ENCODE measurements at regions not wholly inside any gene's neighbourhood (a gene's known extent, or its start where the extent isn't known, plus 50 kb on each side); places are given as distances from the start of the nearest gene placed in this dataset.

- in situ Hi-C loops (cut with HindIII; ENCODE audit: low sequenced_read_pairs): no loop called here
Observed at GRCh38 chr18:41703744-41704530, 251.1 kb upstream of the PIK3C3 start.

GRCh38 chr18:41700416-41700815 lies 254.6 kb upstream of the PIK3C3 start:
- in situ Hi-C loops (cut with HindIII; ENCODE audit: low sequenced_read_pairs): no loop called here

- in situ Hi-C loops (cut with HindIII; ENCODE audit: low sequenced_read_pairs): no loop called here
Observed at GRCh38 chr18:41695441-41695840, 259.6 kb upstream of the PIK3C3 start.

DNA sequence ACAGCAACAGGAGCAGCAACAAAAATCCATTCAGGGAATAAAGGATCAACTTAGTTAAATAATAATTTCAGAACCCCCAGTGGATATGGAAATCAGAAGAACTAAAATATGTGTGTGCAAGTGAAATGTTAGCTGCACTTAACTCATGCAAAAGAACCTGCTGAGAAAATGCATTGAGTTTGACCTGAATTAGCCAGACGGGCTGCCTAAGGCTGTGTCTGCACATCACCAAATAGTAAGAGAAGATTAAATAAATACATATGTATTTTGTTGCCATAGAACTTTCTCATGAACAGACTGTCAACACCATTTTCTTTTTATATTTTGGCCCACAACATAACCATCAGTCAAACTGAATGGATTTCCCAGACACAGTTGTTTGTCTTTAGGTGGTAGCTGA lies 262.0 kb upstream of the PIK3C3 start:
- in situ Hi-C loops (cut with HindIII; ENCODE audit: low sequenced_read_pairs): no loop called here

GRCh38 chr18:41690332-41691127 lies 264.5 kb upstream of the PIK3C3 start:
- in situ Hi-C loops (cut with HindIII; ENCODE audit: low sequenced_read_pairs): no loop called here

- in situ Hi-C loops (cut with HindIII; ENCODE audit: low sequenced_read_pairs): no loop called here
Observed at GRCh38 chr18:41687138-41687537, 267.9 kb upstream of the PIK3C3 start.

DNA sequence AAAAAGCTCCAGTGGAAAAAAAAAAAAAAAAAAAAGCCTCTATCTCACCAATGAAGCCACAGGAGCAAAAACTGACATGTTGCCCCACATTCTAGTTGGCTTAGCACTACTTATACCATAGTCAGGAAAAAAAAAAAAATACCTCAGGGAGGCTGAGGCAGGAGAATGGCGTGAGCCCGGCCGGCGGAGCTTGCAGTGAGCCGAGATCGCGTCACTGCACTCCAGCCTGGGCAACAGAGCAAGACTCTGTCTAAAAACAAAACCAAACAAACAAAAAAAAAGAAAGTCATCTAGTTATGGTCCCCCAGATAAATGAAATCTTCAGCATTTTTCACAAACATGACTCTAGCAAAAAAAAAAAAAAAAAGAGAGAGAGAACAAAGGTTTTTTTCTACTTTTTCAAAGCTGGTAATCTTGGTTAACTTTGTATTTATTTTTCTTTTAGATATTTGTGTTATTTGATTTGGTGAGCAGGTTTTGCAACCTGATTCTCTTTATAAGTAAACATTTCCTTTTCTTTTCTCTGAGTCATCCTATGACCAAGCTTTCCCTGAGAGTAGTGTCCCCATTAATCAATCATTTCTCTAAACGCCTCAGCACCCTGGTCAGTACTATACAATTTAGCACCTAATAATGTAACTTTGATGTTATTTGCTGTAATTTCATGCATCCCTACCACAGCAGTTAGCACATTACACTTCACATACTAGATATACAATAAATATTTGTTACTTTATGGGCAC lies 273.7 kb upstream of the PIK3C3 start:
- in situ Hi-C loops (cut with HindIII; ENCODE audit: low sequenced_read_pairs): no loop called here

GRCh38 chr18:41674506-41674905 lies 280.5 kb upstream of the PIK3C3 start:
- in situ Hi-C loops (cut with HindIII; ENCODE audit: low sequenced_read_pairs): no loop called here

DNA sequence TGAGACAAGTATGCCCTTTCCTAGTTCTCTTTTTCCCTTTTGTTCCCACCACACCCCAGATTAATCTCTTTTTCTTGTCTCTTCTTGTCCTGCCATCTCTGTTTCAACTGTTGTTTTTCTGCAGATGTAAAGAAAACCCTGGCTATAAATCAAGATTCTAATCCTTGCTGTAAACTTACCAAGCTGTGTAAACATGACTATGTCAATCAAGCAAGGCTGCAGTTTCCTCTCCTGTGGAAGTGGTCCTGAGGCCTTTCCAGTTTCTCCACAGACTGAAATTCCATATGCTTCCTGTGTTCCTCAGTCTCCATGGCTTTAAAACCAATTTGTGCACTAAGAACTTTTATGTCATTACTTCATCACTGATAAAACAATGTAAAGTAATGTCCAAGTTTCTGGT lies 288.8 kb upstream of the PIK3C3 start:
- in situ Hi-C loops (cut with HindIII; ENCODE audit: low sequenced_read_pairs): loop anchor here (5.0 kb wide), 1 partner anchor 74 kb away; no protein-coding TSS in a partner anchor

GRCh38 chr18:41665210-41665609 lies 289.8 kb upstream of the PIK3C3 start:
- in situ Hi-C loops (cut with HindIII; ENCODE audit: low sequenced_read_pairs): loop anchor here (5.0 kb wide), 1 partner anchor 73 kb away; no protein-coding TSS in a partner anchor

- in situ Hi-C loops (cut with HindIII; ENCODE audit: low sequenced_read_pairs): no loop called here
Observed at GRCh38 chr18:41660654-41661053, 294.4 kb upstream of the PIK3C3 start.

DNA sequence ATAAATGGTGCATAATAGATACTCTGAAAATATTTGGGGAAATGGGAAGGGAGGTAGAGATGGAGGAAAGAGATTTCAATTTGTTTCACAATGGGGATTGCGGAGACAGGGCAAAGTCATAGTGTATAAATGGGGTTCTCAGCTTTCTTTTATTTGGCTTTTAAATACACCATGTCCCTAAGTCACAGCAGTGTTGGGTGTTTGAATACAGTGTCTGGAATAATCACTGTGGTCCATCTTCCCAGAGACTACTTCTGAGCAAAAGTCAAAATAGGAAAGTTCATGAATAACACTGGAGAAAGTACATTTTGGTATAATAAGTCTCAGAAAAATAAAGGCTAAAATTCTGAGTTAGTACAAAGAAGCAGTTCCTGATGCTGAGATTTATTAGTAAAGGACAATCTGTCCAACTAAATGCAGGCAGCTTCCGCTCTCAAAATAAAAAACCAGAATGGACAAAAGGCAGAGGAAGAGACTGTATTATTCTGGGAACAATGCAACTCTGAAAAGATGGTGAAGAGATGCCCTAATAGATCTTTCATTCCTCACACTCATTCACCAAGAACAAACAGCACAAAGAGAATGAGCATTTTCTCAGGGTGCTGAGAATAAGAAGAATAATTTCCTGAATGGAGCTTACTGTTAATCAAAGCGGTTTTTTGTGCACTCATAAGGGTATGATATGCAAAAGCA lies 295.4 kb upstream of the PIK3C3 start:
- in situ Hi-C loops (cut with HindIII; ENCODE audit: low sequenced_read_pairs): no loop called here

DNA sequence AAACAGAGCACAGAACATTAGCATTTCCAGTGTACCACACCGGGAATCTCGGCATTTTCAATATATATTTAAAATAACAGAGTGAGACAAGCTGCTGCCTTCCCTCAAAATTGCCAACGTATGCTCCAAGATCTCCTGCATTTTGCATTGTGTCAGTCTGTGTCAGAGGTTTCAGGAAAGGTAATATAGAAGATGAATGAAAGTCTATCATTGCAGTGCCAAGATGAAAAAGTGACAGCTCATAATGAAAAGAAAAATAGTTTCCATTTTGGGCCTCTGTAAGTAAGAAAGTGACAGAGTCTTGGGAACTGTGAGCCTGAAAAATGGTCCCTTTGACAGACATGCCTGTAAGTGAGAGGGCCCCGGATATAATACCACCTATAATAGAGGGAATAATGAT lies 297.8 kb upstream of the PIK3C3 start:
- in situ Hi-C loops (cut with HindIII; ENCODE audit: low sequenced_read_pairs): no loop called here

DNA sequence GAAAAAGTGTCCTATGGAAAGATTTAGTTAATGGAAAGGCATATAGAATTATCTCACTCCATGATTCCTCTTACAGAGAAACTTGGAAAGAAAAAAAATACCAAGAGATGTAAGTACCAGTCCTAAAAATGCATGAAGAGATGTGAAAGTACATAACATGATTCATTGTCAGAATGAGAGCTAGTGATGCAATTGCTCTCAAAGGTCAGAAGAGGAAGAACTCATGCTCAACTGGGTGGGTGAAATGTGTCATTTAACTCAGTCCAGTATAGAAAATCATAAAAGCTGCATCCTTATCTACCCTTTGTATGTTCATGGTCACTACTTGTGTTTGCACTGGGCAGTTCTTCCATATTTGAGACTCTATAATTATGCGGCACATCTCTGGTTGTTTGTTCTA lies 300.0 kb upstream of the PIK3C3 start:
- in situ Hi-C loops (cut with HindIII; ENCODE audit: low sequenced_read_pairs): no loop called here

- in situ Hi-C loops (cut with HindIII; ENCODE audit: low sequenced_read_pairs): no loop called here
Observed at GRCh38 chr18:41647914-41648313, 307.1 kb upstream of the PIK3C3 start.

DNA sequence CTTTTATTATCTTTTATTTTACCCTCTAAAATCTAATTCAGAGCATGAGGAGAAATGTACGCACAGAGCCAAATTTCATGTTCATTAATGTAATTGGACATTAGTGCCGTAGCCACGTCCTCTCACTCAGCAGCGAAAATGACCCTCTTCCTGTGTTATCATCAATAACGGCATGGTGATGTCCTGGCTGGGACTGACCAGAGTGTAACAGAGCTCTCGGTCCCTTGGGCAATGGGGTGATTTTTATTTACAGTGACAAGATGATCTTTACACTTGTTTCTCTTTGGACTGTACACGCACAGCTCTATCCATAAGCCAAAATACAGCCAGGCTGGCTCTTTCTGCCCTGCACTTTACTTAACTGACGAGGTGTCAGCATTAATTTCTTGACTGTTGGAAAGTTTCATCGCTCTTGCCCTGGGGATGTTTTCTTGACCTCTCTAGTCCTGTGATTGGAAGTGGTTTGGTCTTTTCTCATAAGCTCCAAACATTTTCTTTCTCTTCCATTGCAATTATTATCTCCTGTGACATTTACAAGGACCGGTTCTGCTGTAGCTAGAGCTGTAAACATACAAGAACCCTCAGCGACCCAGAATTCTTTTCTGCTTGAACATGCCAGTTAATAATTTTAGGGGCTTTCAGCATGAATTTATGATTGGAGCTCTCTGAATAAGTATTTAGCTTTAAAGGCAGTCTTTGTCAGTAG lies 308.0 kb upstream of the PIK3C3 start:
- in situ Hi-C loops (cut with HindIII; ENCODE audit: low sequenced_read_pairs): no loop called here

DNA sequence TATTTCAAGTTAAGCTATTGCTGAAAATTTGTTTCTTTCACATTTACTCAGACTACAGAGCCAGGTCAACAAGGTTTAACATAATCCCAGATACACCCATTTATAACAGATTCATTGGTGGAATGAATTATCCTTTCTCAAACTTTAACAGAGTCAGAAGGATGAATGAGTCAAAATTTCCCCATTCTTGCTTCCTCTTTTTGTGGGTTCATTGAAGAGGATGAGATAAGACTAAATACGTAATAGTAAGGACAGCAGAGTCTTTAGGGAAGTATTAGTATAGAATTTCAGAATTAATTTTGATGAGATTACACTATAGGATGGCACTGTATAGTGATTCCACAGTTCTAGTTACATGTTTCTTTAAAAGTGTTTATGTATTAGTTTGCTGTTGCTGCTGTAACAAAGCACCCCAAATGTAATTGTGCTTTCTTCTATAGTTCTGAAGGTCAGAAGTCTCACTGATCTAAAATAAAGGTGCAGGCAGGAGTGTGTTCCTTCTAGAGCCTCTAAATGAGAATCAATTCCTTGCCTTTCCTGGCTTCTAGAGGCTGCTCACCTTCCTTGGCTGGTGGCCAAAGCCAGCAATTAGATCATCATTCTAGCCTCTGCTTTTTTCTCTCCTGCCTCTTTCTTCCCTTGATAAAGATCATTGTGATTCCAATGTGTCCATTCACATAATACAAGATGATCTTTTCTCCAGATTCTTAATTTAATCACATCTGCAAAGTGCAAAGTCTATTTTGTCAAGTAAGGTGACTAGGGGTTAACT lies 309.3 kb upstream of the PIK3C3 start:
- in situ Hi-C loops (cut with HindIII; ENCODE audit: low sequenced_read_pairs): no loop called here

- in situ Hi-C loops (cut with HindIII; ENCODE audit: low sequenced_read_pairs): no loop called here
Observed at GRCh38 chr18:41644466-41644865, 310.6 kb upstream of the PIK3C3 start.

- in situ Hi-C loops (cut with HindIII; ENCODE audit: low sequenced_read_pairs): no loop called here
Observed at GRCh38 chr18:41643427-41643826, 311.6 kb upstream of the PIK3C3 start.

Measured in DLD1 (cell line).